ENCODE measurements at regions not wholly inside any gene's neighbourhood (a gene's known extent, or its start where the extent isn't known, plus 50 kb on each side); places are given as distances from the start of the nearest gene placed in this dataset.

DNA sequence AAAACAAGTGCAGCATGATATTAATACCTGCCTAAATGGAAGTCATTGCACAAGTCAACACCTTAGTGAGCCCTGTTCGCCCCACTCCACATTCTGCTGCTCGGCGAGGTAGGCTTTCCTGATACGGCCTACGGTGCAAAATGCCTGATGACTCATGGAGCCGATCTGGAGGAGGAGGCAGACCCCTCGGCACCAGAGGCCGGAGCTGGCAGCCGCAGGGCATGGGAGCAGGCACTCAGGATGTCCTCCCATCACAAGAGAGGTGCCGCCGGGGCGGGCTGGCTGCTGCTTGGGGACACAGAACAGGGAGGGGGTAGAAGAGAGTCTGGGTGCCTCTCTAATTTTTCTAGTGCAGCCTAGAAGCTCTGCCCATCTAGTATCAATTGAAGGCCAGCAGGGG, 418.5 kb upstream of the MGMT start:
- in situ Hi-C loops (cut with MboI; ENCODE audit: low sequenced_read_pairs, unreplicated experiment): loop anchor here (25.0 kb wide), 1 partner anchor 914 kb away; the partner anchor contains the start of gene EBF3
- DNase-seq (ENCODE audit: low spot score): no peak

GRCh38 chr10:129049501-129049900, 417.5 kb upstream of the MGMT start:
- in situ Hi-C loops (cut with MboI; ENCODE audit: low sequenced_read_pairs, unreplicated experiment): loop anchor here (25.0 kb wide), 1 partner anchor 913 kb away; the partner anchor contains the start of gene EBF3
- TF ChIP-seq, protein P1, sequence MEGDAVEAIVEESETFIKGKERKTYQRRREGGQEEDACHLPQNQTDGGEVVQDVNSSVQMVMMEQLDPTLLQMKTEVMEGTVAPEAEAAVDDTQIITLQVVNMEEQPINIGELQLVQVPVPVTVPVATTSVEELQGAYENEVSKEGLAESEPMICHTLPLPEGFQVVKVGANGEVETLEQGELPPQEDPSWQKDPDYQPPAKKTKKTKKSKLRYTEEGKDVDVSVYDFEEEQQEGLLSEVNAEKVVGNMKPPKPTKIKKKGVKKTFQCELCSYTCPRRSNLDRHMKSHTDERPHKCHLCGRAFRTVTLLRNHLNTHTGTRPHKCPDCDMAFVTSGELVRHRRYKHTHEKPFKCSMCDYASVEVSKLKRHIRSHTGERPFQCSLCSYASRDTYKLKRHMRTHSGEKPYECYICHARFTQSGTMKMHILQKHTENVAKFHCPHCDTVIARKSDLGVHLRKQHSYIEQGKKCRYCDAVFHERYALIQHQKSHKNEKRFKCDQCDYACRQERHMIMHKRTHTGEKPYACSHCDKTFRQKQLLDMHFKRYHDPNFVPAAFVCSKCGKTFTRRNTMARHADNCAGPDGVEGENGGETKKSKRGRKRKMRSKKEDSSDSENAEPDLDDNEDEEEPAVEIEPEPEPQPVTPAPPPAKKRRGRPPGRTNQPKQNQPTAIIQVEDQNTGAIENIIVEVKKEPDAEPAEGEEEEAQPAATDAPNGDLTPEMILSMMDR (IDR thresholded peaks at IDR 0.05; ENCODE audit: borderline replicate concordance, control extremely low read depth, extremely low read depth, insufficient read depth, missing control alignments): no peak
- DNase-seq (ENCODE audit: low spot score): no peak

More for the DNA sequence above, 418.5 kb upstream of the MGMT start:
- TF ChIP-seq, protein P1 (IDR thresholded peaks at IDR 0.05; ENCODE audit: borderline replicate concordance, control extremely low read depth, extremely low read depth, insufficient read depth, missing control alignments): no peak

GRCh38 chr10:129055225-129055624, 411.8 kb upstream of the MGMT start:
- in situ Hi-C loops (cut with MboI; ENCODE audit: low sequenced_read_pairs, unreplicated experiment): no loop called here
- DNase-seq (ENCODE audit: low spot score): no peak
- TF ChIP-seq, protein P1 (IDR thresholded peaks at IDR 0.05; ENCODE audit: borderline replicate concordance, control extremely low read depth, extremely low read depth, insufficient read depth, missing control alignments): no peak

- no peak for DNase-seq (ENCODE audit: low spot score)
- in situ Hi-C loops (cut with MboI; ENCODE audit: low sequenced_read_pairs, unreplicated experiment): no loop called here
These were observed 411.1 kb upstream of the MGMT start for GRCh38 chr10:129055986-129056385.

DNA sequence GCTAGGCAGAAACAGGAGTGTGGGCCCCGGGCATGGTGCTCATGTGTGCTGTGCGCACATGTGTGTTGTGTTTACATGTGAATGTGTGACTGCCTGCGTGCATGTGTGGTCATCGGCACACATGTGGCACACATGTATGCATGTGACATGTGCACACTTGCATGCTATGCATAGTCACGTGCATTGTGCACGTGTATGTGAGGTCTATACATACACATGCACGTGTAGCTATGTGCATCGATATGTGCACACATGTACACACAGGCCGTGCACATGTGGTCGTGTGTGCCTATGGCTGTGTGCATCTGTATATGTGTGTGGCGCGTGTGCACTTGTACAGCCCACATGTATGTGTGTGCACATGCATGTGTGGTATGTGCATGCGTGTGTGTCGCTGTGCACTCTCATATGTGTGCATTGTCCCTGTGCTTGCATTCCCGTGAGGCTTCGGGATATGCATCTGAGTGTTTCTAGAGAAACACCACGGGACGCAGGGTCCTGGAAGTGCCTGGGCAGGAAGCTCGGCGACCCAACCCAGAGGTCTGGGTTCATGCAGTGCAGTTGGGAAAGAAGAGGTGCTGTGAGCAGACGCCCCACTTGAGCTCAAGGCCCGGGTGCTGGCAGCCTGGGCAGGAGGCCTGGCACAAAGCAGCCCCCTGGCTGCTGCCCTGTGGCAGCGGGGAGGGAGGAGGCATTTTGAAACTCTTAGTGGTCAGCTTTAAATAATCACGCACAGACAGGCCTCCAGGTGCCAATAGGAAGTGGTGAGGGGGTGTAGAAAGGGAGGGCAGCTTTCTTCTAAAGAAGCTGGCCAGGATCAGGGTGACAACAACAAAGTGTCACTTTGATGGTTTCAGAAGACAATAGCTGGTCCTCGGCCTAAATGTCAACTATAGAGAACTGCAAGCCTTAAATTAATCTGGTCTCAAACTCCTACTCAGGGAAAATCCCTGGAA, 410.0 kb upstream of the MGMT start:
- DNase-seq (ENCODE audit: low spot score): no peak
- in situ Hi-C loops (cut with MboI; ENCODE audit: low sequenced_read_pairs, unreplicated experiment): no loop called here
- TF ChIP-seq, protein P1 (IDR thresholded peaks at IDR 0.05; ENCODE audit: borderline replicate concordance, control extremely low read depth, extremely low read depth, insufficient read depth, missing control alignments): no peak

More at GRCh38 chr10:129055986-129056385, 411.1 kb upstream of the MGMT start:
- TF ChIP-seq, protein P1 (IDR thresholded peaks at IDR 0.05; ENCODE audit: borderline replicate concordance, control extremely low read depth, extremely low read depth, insufficient read depth, missing control alignments): no peak

GRCh38 chr10:129057856-129058663, 409.0 kb upstream of the MGMT start:
- no peak for DNase-seq (ENCODE audit: low spot score)
- in situ Hi-C loops (cut with MboI; ENCODE audit: low sequenced_read_pairs, unreplicated experiment): no loop called here
- TF ChIP-seq, protein P1 (IDR thresholded peaks at IDR 0.05; ENCODE audit: borderline replicate concordance, control extremely low read depth, extremely low read depth, insufficient read depth, missing control alignments): no peak
